GM23338 (cell line): ENCODE measurements at regions not wholly inside any gene's neighbourhood (a gene's known extent, or its start where the extent isn't known, plus 50 kb on each side); places are given as distances from the start of the nearest gene placed in this dataset.

Experiments
- CREB1 ChIP-seq: fragments of 250-450 bp; sonication (Bioruptor Pico); IDR thresholded peaks from 2 replicates; pipeline ENCODE4 v1.5.0; 2020; ENCODE audit warnings: low read depth, mild to moderate bottlenecking, moderate library complexity
- EZH2 ChIP-seq: fragments of 200-600 bp; sonication (generic); IDR thresholded peaks from one replicate; pipeline ENCODE4 v1.8.0; 2017; ENCODE audit warnings: antibody characterized with exemption, mild to moderate bottlenecking, low read depth; ENCODE audit not compliant: unreplicated experiment
- EZH2phosphoT487 ChIP-seq: fragments of 200-600 bp; sonication (generic); IDR thresholded peaks from one replicate; pipeline ENCODE4 v1.8.1; 2018; ENCODE audit warnings: antibody characterized with exemption; ENCODE audit not compliant: unreplicated experiment
- JUNB ChIP-seq: IDR thresholded peaks from one replicate; pipeline ENCODE4 v1.6.1; 2016; ENCODE audit warnings: antibody characterized with exemption; ENCODE audit not compliant: unreplicated experiment
- NANOG ChIP-seq: IDR thresholded peaks from 2 replicates; pipeline ENCODE4 v1.6.1; 2016; ENCODE audit warnings: antibody characterized with exemption, borderline replicate concordance
- POLR2AphosphoS5 ChIP-seq: IDR thresholded peaks from 2 replicates; pipeline ENCODE4 v1.6.1; 2016; ENCODE audit warnings: antibody characterized with exemption, low read depth
- STAT1 ChIP-seq: IDR thresholded peaks from one replicate; pipeline ENCODE4 v1.6.1; 2016; ENCODE audit warnings: antibody characterized with exemption; ENCODE audit not compliant: unreplicated experiment
- ZNF114 ChIP-seq: fragments of 250-450 bp; sonication (Bioruptor Pico); IDR thresholded peaks from 2 replicates; pipeline ENCODE4 v1.5.0; 2020; ENCODE audit warnings: mild to moderate bottlenecking, moderate library complexity
- ZNF331 ChIP-seq: fragments of 250-450 bp; sonication (Bioruptor Pico); IDR thresholded peaks from 2 replicates; pipeline ENCODE4 v1.5.0; 2020; ENCODE audit warnings: low read depth, mild to moderate bottlenecking, moderate library complexity
- ZNF462 ChIP-seq: fragments of 250-450 bp; sonication (Bioruptor Pico); IDR thresholded peaks from 2 replicates; pipeline ENCODE4 v1.5.0; 2020; ENCODE audit warnings: mild to moderate bottlenecking, moderate library complexity
- TF ChIP-seq, protein P1 (sequence below), 2 experiments: fragments of 200-600 bp in 1 of 2; sonication (generic) in 1 of 2; conservative IDR thresholded peaks; 2 replicates each; pipeline versions ENCODE4 v1.5.1 to v1.6.1; 2016 to 2017; ENCODE audit warnings: antibody characterized with exemption in 2 of 2, low read depth in 2 of 2, mild to moderate bottlenecking in 2 of 2, moderate library complexity in 1 of 2
- TF ChIP-seq, protein P2 (sequence below): IDR thresholded peaks from one replicate; pipeline ENCODE4 v1.6.1; 2018; ENCODE audit warnings: antibody characterized with exemption; ENCODE audit not compliant: unreplicated experiment

GRCh38 chr14:78043349-78043748 lies 126.8 kb upstream of the NRXN3 start (continued):
- TF ChIP-seq ZNF462 (CRISPR knock-in tag) (no peak), NANOG (no peak), CREB1 (CRISPR knock-in tag) (no peak), EZH2 (no peak), ZNF331 (CRISPR knock-in tag) (no peak), STAT1 (no peak), JUNB (no peak), EZH2phosphoT487 (no peak), POLR2AphosphoS5 (no peak), ZNF114 (no peak)
- TF ChIP-seq, protein P1, sequence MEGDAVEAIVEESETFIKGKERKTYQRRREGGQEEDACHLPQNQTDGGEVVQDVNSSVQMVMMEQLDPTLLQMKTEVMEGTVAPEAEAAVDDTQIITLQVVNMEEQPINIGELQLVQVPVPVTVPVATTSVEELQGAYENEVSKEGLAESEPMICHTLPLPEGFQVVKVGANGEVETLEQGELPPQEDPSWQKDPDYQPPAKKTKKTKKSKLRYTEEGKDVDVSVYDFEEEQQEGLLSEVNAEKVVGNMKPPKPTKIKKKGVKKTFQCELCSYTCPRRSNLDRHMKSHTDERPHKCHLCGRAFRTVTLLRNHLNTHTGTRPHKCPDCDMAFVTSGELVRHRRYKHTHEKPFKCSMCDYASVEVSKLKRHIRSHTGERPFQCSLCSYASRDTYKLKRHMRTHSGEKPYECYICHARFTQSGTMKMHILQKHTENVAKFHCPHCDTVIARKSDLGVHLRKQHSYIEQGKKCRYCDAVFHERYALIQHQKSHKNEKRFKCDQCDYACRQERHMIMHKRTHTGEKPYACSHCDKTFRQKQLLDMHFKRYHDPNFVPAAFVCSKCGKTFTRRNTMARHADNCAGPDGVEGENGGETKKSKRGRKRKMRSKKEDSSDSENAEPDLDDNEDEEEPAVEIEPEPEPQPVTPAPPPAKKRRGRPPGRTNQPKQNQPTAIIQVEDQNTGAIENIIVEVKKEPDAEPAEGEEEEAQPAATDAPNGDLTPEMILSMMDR (conservative IDR thresholded peaks at IDR 0.05; ENCODE audit: low read depth in 2 of 2) = no peak
- TF ChIP-seq, protein P2, sequence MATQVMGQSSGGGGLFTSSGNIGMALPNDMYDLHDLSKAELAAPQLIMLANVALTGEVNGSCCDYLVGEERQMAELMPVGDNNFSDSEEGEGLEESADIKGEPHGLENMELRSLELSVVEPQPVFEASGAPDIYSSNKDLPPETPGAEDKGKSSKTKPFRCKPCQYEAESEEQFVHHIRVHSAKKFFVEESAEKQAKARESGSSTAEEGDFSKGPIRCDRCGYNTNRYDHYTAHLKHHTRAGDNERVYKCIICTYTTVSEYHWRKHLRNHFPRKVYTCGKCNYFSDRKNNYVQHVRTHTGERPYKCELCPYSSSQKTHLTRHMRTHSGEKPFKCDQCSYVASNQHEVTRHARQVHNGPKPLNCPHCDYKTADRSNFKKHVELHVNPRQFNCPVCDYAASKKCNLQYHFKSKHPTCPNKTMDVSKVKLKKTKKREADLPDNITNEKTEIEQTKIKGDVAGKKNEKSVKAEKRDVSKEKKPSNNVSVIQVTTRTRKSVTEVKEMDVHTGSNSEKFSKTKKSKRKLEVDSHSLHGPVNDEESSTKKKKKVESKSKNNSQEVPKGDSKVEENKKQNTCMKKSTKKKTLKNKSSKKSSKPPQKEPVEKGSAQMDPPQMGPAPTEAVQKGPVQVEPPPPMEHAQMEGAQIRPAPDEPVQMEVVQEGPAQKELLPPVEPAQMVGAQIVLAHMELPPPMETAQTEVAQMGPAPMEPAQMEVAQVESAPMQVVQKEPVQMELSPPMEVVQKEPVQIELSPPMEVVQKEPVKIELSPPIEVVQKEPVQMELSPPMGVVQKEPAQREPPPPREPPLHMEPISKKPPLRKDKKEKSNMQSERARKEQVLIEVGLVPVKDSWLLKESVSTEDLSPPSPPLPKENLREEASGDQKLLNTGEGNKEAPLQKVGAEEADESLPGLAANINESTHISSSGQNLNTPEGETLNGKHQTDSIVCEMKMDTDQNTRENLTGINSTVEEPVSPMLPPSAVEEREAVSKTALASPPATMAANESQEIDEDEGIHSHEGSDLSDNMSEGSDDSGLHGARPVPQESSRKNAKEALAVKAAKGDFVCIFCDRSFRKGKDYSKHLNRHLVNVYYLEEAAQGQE = no peak
